ENCODE measurements at regions not wholly inside any gene's neighbourhood (a gene's known extent, or its start where the extent isn't known, plus 50 kb on each side); places are given as distances from the start of the nearest gene placed in this dataset.

DNA sequence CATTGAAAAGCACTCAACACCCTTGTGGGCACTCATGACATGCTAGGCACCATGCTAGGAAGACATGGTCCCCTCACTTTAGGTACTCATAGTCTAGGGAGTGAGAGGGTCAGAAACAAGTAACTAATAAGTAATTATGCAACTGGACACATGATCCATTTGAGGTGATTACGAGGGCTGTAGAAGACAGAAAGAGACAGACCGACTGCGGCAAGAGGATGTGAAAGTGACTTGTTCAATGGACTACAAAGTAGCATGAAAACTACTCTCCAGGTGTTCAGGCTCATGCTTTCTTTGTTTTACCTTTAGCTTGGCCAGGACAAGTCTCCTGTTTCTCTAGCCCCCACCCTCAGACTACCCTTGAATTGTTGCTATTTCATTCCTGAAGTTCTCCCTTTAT is 310.8 kb upstream of the SORL1-AS1 start:
- intact Hi-C loops (cut with DNase I; ENCODE audit: low total_unique reads) (no loop called here), in situ Hi-C loops (cut with MboI; ENCODE audit: low sequenced_read_pairs in 4 of 4) (no loop called here)
- no peaks in the 10 kb centered on the region for H3K4me1 ChIP-seq
- H3K9me3 ChIP-seq = no peaks in the 10 kb centered on the region
- DNase-seq = no peak
- H3K27ac ChIP-seq = no peak overlapping the region
- H3K4me3 ChIP-seq = no peak overlapping the region
- TF ChIP-seq, protein P1, sequence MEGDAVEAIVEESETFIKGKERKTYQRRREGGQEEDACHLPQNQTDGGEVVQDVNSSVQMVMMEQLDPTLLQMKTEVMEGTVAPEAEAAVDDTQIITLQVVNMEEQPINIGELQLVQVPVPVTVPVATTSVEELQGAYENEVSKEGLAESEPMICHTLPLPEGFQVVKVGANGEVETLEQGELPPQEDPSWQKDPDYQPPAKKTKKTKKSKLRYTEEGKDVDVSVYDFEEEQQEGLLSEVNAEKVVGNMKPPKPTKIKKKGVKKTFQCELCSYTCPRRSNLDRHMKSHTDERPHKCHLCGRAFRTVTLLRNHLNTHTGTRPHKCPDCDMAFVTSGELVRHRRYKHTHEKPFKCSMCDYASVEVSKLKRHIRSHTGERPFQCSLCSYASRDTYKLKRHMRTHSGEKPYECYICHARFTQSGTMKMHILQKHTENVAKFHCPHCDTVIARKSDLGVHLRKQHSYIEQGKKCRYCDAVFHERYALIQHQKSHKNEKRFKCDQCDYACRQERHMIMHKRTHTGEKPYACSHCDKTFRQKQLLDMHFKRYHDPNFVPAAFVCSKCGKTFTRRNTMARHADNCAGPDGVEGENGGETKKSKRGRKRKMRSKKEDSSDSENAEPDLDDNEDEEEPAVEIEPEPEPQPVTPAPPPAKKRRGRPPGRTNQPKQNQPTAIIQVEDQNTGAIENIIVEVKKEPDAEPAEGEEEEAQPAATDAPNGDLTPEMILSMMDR (IDR thresholded peaks at IDR 0.05 in 4 of 5, conservative IDR thresholded peaks at IDR 0.05 in 1 of 5) = no peak
- no peak for TF ChIP-seq POLR2A (IDR thresholded peaks at IDR 0.05)
- H3K27me3 ChIP-seq = no peaks in the 10 kb centered on the region
- no peaks in the 10 kb centered on the region for H3K36me3 ChIP-seq
- no peak for ATAC-seq

DNA sequence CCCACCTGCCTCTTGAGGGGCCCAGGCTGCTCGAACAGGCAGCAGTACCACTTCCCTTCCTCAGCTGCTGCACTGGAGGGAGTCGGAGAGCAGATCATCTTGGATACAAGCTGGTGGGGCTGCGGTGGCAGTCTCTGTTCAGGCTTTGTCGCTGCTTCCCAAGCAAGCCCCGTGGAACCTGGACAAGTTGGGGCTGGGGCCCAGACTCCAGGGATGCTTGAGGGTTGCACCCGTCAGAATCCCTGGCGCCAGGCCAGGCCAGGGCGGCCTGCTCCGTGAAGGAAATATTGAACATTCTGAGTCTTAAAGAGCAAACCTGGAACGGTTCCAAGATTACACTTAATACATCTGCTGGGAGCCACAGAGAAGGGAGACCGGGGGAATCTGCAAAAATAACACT is 310.1 kb upstream of the SORL1-AS1 start:
- H3K4me3 ChIP-seq = no peak overlapping the region
- H3K9me3 ChIP-seq = no peaks in the 10 kb centered on the region
- H3K27ac ChIP-seq = no peak overlapping the region
- H3K36me3 ChIP-seq = no peaks in the 10 kb centered on the region
- intact Hi-C loops (cut with DNase I; ENCODE audit: low total_unique reads) (no loop called here), in situ Hi-C loops (cut with MboI; ENCODE audit: low sequenced_read_pairs in 4 of 4) (no loop called here)
- H3K27me3 ChIP-seq = no peaks in the 10 kb centered on the region
- ATAC-seq (no peak), DNase-seq (no peak)
- no peaks in the 10 kb centered on the region for H3K4me1 ChIP-seq
- TF ChIP-seq POLR2A (IDR thresholded peaks at IDR 0.05) = no peak
- TF ChIP-seq, protein P1 (IDR thresholded peaks at IDR 0.05 in 4 of 5, conservative IDR thresholded peaks at IDR 0.05 in 1 of 5) = no peak

DNA sequence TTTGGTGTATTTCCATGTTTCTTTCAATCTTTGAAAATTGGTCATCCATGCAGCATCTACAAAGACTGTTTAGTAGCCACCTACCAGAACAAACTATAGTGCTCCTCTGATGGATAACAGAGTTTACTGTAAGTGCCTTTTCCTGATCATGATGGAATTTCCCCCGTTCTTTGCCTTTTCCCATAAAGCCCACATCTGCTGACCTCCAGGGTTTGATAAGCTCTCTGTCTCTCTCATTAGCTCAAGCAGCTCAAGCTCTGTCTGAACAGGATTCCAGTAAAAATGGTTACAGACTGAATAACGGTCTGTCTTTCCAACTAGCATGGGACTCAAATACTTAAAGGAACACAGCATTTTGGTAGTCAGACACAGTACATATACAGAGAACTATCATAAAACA is 308.4 kb upstream of the SORL1-AS1 start:
- no peak for TF ChIP-seq POLR2A (IDR thresholded peaks at IDR 0.05)
- TF ChIP-seq, protein P1 (IDR thresholded peaks at IDR 0.05 in 4 of 5, conservative IDR thresholded peaks at IDR 0.05 in 1 of 5) = no peak
- intact Hi-C loops (cut with DNase I; ENCODE audit: low total_unique reads) = no loop called here
- H3K4me3 ChIP-seq = no peak overlapping the region
- ATAC-seq (no peak), DNase-seq (no peak)
- no peak overlapping the region for H3K27ac ChIP-seq
- no peaks in the 10 kb centered on the region for H3K27me3 ChIP-seq
- H3K9me3 ChIP-seq = no peaks in the 10 kb centered on the region
- in situ Hi-C loops (cut with MboI; ENCODE audit: low sequenced_read_pairs in 4 of 4) = no loop called here
- no peaks in the 10 kb centered on the region for H3K4me1 ChIP-seq
- no peaks in the 10 kb centered on the region for H3K36me3 ChIP-seq

DNA sequence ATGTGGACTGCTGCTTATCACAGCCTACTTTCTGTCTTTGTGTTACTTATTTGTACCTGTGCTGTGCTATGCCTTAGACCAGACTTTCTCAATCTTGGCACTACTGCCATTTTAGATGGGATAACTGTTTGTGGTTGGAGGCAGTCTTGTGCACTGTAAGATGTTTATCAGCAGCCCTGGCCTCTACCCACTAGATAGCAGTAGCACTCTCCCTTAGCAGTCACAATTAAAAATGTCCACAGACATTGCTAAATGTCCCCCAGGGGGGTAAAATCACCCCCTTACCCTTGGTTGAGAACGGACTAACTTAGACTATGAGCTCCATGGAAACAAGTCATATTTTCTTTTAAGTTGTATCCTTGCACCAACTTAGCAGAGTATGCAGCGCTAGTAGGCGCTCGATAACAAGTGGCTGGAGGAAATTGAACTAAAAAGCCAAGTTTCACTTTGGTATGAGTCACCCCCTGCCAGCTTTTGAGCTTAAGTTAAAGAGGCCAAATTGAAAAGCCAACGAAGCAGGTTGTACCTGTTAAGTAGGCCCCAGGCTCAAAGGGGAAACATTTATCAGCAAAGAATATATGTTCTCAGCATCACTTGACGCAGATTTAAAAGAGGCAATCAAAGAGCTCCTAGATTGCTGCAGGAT is 304.8 kb upstream of the SORL1-AS1 start:
- H3K4me3 ChIP-seq = no peak overlapping the region
- no peaks in the 10 kb centered on the region for H3K27me3 ChIP-seq
- no peaks in the 10 kb centered on the region for H3K9me3 ChIP-seq
- no peak for TF ChIP-seq POLR2A (IDR thresholded peaks at IDR 0.05)
- TF ChIP-seq, protein P1 (IDR thresholded peaks at IDR 0.05 in 4 of 5, conservative IDR thresholded peaks at IDR 0.05 in 1 of 5) = no peak
- H3K27ac ChIP-seq = no peak overlapping the region
- H3K36me3 ChIP-seq = no peaks in the 10 kb centered on the region
- intact Hi-C loops (cut with DNase I; ENCODE audit: low total_unique reads) (no loop called here), in situ Hi-C loops (cut with MboI; ENCODE audit: low sequenced_read_pairs in 4 of 4) (no loop called here)
- no peak for ATAC-seq
- DNase-seq = no peak
- no peaks in the 10 kb centered on the region for H3K4me1 ChIP-seq

DNA sequence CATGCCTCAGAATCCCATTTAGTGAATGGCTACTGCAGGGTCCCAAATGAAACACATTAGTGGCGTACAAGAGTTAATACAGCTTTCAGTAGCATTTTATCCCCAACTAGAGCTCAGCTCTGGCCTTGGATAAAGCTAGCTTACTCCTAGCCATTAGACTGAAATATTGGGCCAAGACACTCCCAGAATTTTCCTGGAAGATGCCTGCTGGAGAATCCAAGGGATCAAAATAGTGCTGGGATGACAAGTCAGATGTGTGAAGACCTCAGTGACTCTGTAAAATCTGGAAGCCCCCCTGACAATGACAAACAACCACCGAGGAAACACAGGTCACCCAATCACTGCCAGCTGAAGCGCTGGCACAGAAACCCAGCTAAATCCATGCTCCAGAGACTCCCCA is 303.1 kb upstream of the SORL1-AS1 start:
- H3K27me3 ChIP-seq = no peaks in the 10 kb centered on the region
- ATAC-seq (no peak), DNase-seq (no peak)
- no peak overlapping the region for H3K27ac ChIP-seq
- no peaks in the 10 kb centered on the region for H3K9me3 ChIP-seq
- in situ Hi-C loops (cut with MboI; ENCODE audit: low sequenced_read_pairs in 4 of 4) (no loop called here), intact Hi-C loops (cut with DNase I; ENCODE audit: low total_unique reads) (no loop called here)
- TF ChIP-seq POLR2A (IDR thresholded peaks at IDR 0.05) = no peak
- TF ChIP-seq, protein P1 (IDR thresholded peaks at IDR 0.05 in 4 of 5, conservative IDR thresholded peaks at IDR 0.05 in 1 of 5) = no peak
- no peaks in the 10 kb centered on the region for H3K4me1 ChIP-seq
- no peak overlapping the region for H3K4me3 ChIP-seq
- no peaks in the 10 kb centered on the region for H3K36me3 ChIP-seq
